Activated CD8-positive, alpha-beta T cell treated with anti-CD3 and anti-CD28 coated beads for 36 hours (primary cell): ENCODE measurements at regions not wholly inside any gene's neighbourhood (a gene's known extent, or its start where the extent isn't known, plus 50 kb on each side); places are given as distances from the start of the nearest gene placed in this dataset.

Experiments
- ATAC-seq: fragments of 200-7000 bp; cut with Tn5 transposase; one replicate; pipeline ENCODE4 v1.10.0; 2021; ENCODE audit warnings: mild to moderate bottlenecking, moderate library complexity
- CTCF ChIA-PET: fragments of 350-600 bp; sonication (Branson Sonifier 250); formaldehyde crosslinking; loops from one replicate; lab custom pipeline; 2021; ENCODE audit warnings: antibody characterized with exemption; lab: Charles Lee
- POLR2A ChIA-PET: fragments of 350-600 bp; sonication (Branson Sonifier 250); formaldehyde crosslinking; loops from one replicate; lab custom pipeline; 2021; ENCODE audit warnings: antibody characterized with exemption; lab: Charles Lee
- DNase-seq: peaks from one replicate; pipeline ENCODE4 v3.0.0-alpha.2; 2020
- H3K27ac Mint-ChIP-seq: one replicate; pipeline ENCODE4 v1.8.0; 2021; ENCODE audit warnings: mild to moderate bottlenecking, mixed read lengths
- H3K27me3 Mint-ChIP-seq: one replicate; pipeline ENCODE4 v1.8.0; 2021; ENCODE audit warnings: mixed read lengths
- H3K36me3 Mint-ChIP-seq: one replicate; pipeline ENCODE4 v1.8.0; 2021; ENCODE audit warnings: low read depth, mixed read lengths
- H3K4me1 Mint-ChIP-seq: one replicate; pipeline ENCODE4 v1.8.0; 2021; ENCODE audit warnings: low read depth, mixed read lengths
- H3K4me3 Mint-ChIP-seq: one replicate; pipeline ENCODE4 v1.8.0; 2021; ENCODE audit warnings: mild to moderate bottlenecking, moderate library complexity, mixed read lengths
- H3K9me3 Mint-ChIP-seq: one replicate; pipeline ENCODE4 v1.8.0; 2021; ENCODE audit warnings: mixed read lengths
- intact Hi-C: fragments of 100-400 bp; cut with micrococcal nuclease; formaldehyde crosslinking; loops from one replicate; pipeline ENCODE4 v1.10.0; 2022
- TF ChIP-seq, protein P1 (sequence below): fragments of 200-600 bp; IDR thresholded peaks from one replicate; pipeline ENCODE4 v1.8.0; 2022; ENCODE audit warnings: antibody characterized with exemption, mild to moderate bottlenecking

GRCh38 chr4:181202240-181202639, 1041.0 kb upstream of the TENM3 start:
- H3K4me3 Mint-ChIP-seq = no peak overlapping the region
- ChIA-PET POLR2A (no interaction called here), CTCF (no interaction called here)
- no peaks in the 10 kb centered on the region for H3K9me3 Mint-ChIP-seq
- ATAC-seq (no peak), DNase-seq (no peak)
- H3K27me3 Mint-ChIP-seq = no peaks in the 10 kb centered on the region
- TF ChIP-seq, protein P1, sequence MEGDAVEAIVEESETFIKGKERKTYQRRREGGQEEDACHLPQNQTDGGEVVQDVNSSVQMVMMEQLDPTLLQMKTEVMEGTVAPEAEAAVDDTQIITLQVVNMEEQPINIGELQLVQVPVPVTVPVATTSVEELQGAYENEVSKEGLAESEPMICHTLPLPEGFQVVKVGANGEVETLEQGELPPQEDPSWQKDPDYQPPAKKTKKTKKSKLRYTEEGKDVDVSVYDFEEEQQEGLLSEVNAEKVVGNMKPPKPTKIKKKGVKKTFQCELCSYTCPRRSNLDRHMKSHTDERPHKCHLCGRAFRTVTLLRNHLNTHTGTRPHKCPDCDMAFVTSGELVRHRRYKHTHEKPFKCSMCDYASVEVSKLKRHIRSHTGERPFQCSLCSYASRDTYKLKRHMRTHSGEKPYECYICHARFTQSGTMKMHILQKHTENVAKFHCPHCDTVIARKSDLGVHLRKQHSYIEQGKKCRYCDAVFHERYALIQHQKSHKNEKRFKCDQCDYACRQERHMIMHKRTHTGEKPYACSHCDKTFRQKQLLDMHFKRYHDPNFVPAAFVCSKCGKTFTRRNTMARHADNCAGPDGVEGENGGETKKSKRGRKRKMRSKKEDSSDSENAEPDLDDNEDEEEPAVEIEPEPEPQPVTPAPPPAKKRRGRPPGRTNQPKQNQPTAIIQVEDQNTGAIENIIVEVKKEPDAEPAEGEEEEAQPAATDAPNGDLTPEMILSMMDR = no peak
- intact Hi-C loops = no loop called here
- H3K27ac Mint-ChIP-seq = no peak overlapping the region
- no peaks in the 10 kb centered on the region for H3K36me3 Mint-ChIP-seq
- H3K4me1 Mint-ChIP-seq = no peaks in the 10 kb centered on the region

DNA sequence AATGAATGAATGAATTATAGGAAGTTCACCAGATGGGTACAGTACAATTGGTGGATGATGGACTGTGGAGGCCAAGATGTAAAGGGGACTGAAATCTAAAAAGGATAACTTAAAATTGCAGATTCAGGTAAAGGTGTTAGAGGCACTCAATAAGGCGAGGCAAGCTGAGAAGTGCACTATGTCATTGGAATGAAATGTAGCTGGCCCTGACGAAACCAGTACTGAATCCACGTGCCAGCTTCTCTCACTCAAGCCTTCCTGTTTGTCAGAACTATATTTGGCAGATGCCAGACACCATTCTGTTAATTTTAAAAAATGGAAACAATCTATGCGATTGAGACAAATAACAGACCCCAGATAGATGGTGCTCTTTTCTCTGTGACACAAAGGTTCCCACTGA, 1039.1 kb upstream of the TENM3 start:
- H3K27me3 Mint-ChIP-seq = no peaks in the 10 kb centered on the region
- POLR2A ChIA-PET = no interaction called here
- intact Hi-C loops = no loop called here

DNA sequence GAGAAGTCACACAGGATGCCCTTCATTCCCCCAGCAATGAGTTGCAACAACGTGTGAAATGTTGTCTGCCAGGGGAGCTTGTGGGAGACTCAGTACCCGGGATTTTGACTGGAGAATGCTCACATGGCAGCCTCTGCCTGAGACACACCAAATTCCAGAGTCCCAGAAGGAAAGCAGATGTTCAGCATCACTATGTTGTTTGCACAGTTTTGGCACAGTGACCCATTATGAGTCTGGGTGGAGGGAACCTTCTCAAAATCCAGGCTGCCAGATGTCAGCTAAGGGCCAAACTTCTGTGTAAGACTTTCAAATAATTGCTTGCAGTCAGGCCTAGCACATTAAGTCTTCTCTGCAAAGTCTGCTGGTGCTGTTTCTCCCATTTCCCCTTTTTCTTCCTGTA, 1029.7 kb upstream of the TENM3 start:
- Mint-ChIP-seq H3K36me3 (no peaks in the 10 kb centered on the region), H3K4me3 (no peak overlapping the region), H3K9me3 (no peaks in the 10 kb centered on the region), H3K4me1 (no peaks in the 10 kb centered on the region), H3K27me3 (no peaks in the 10 kb centered on the region), H3K27ac (no peak overlapping the region)
- TF ChIP-seq, protein P1 = no peak
- ATAC-seq (no peak), DNase-seq (no peak)
- intact Hi-C loops = no loop called here
- CTCF ChIA-PET = no interaction called here
- POLR2A ChIA-PET = no interaction called here

More for the DNA sequence above, 1039.1 kb upstream of the TENM3 start:
- no peak for DNase-seq
- Mint-ChIP-seq H3K27ac (no peak overlapping the region), H3K36me3 (no peaks in the 10 kb centered on the region), H3K4me1 (no peaks in the 10 kb centered on the region), H3K4me3 (no peak overlapping the region), H3K9me3 (no peaks in the 10 kb centered on the region)
- ATAC-seq = no peak
- CTCF ChIA-PET = no interaction called here
- TF ChIP-seq, protein P1 = no peak

DNA sequence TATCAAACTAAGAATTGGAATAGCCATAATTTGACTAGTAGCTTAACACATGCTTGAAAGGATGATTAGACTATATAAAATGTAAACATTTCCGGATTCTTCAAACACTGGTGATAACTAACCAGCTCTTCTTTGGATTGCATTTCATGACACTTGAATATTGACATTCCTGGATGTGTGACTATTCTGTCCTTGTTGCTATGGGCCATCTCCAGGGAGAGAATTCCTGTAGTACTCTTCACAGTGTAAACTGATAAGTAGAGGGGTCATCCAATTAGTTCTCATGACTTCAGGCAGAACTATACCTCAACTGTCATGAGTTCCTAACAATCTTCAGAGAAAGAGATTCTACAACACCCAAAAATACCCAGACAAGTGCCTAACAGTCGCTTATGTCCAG, 1026.7 kb upstream of the TENM3 start:
- Mint-ChIP-seq H3K9me3 (no peaks in the 10 kb centered on the region), H3K4me1 (no peaks in the 10 kb centered on the region), H3K27ac (no peak overlapping the region), H3K27me3 (no peaks in the 10 kb centered on the region), H3K36me3 (no peaks in the 10 kb centered on the region), H3K4me3 (no peak overlapping the region)
- TF ChIP-seq, protein P1 = no peak
- no peak for DNase-seq
- CTCF ChIA-PET = no interaction called here
- POLR2A ChIA-PET = no interaction called here
- ATAC-seq = no peak
- intact Hi-C loops = no loop called here

GRCh38 chr4:181219783-181220416, 1023.3 kb upstream of the TENM3 start:
- intact Hi-C loops = no loop called here
- POLR2A ChIA-PET = no interaction called here
- Mint-ChIP-seq H3K4me1 (no peaks in the 10 kb centered on the region), H3K27ac (no peak overlapping the region), H3K4me3 (no peak overlapping the region), H3K36me3 (no peaks in the 10 kb centered on the region), H3K9me3 (no peaks in the 10 kb centered on the region), H3K27me3 (no peaks in the 10 kb centered on the region)
- no peak for ATAC-seq
- TF ChIP-seq, protein P1 = no peak
- no peak for DNase-seq
- CTCF ChIA-PET = no interaction called here
